CD4-positive, alpha-beta T cell treated with Interleukin-17A for 4 hours (primary cell): ENCODE measurements at regions not wholly inside any gene's neighbourhood (a gene's known extent, or its start where the extent isn't known, plus 50 kb on each side); places are given as distances from the start of the nearest gene placed in this dataset.

Experiments
- DNase-seq: peaks from one replicate; pipeline ENCODE4 v3.0.0-alpha.2; 2020; ENCODE audit warnings: mixed read lengths

DNA sequence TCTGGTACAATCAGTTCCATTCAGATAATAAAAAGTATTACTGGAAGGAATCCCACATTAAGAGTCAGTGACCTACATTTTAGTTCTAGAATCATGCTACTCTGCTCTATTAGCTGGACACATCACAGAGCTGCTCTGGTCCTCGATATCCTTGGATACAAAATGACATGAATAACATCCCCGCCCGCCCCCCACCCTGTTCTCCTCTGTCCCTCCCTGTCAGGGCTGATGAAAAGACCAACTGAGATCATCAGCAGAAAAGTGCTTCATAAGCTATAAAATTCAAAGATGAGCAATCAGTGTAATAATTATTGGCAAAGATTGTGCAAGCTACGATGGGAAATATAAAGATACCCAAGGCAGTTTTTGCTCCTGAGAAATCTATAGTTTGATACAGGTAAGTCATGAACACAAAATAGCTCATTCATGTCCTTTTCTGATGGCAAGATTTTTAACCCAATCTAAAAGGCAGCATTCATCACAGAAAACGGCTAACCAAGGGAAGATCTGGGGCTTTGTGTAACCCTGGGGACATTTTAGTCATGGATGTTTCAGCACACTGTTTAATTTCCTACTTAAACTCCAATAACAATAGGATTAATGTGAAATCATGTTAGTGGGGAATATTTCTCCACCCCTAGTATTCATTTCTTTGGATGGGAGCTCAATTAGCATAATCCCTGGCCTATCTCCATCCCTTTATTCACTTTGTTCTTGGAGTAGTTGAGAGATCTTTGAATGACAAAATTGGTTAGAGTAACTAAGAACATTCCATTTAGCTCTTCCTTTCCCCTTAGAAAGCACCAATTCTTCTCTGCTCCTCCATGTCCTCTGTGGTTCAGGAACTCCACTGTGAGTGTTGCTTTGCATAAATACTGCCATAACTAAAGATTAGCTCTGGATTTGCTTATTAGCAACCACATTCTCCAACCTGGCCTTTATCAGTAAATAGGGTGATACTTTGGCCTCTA lies 459.4 kb upstream of the GRIA1 start:
- no peak for DNase-seq

- DNase-seq = no peak
Measured at GRCh38 chr5:153039501-153039900, 451.0 kb upstream of the GRIA1 start.

GRCh38 chr5:153043886-153044285 lies 446.6 kb upstream of the GRIA1 start:
- DNase-seq = no peak

DNA sequence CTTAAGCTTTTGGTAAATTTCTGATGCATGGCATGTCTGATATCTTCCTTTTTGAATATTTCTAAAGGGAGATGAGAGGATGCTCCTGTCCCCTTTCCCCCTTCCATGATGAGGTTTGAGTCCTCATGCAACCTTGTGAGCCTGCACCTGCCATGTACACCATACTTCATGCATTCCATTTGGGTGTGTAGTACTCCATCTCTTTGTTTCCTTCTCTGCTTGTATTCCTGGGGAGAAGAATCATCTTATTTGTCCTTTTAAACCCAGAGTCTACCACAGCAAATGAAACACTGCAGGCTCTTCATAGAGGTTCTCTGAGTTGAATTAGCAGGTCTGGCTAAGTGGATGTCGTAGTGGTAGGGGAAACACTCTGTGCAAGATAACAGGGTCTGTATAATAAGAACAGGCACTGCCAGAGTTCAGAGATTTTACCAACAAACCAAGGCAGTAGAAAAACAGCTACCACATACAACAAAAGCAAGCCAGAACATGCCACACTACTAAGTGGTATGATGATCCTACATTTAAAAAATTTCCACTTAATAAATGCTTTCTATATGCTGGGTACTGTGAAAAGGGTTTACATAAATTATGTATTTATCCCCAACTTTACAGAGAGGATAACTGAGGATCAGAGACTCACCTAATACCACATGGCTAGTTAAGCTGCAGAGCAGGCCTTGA lies 439.8 kb upstream of the GRIA1 start:
- DNase-seq = no peak

- DNase-seq = no peak
Measured at GRCh38 chr5:153066281-153066680, 424.2 kb upstream of the GRIA1 start.

DNA sequence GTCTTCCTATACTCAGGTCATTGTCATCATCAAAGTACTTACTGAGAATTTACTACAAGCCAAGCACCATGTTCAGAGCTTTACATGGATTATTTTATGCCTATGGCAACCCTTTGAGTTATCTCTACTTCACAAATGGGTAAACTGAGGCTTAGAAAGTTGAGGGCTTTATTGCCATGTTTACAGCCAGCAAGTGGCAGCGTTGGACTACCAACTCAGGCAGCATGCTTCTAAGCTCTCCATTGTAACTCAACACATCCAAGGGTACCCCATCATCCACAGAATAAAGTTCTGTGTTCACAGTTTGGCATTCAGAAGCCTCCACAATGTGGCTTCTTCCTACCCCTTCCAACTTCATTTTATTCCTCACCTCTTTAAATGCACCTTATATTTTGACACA lies 422.6 kb upstream of the GRIA1 start:
- no peak for DNase-seq

GRCh38 chr5:153079396-153079795 lies 411.1 kb upstream of the GRIA1 start:
- no peak for DNase-seq

DNA sequence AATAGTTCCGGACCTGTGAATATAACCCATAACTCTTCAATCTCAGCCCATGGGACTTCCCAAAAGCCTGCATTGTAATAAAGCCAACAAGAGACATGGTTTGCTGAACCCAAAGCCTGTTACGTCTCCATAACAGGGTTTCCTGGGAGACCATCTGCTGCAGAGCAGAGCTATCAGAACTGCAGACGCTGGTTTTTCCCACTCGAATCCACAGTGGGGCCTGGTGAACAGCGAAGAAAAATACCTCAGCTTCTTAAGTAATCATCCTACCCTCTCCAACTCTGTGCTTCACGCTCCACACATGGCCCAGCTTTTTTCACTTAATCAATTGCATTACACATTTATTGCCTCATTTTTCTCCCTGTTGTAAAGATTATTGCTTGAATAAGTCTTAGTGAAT lies 409.5 kb upstream of the GRIA1 start:
- no peak for DNase-seq

- DNase-seq = no peak
Measured at GRCh38 chr5:153081385-153081784, 409.1 kb upstream of the GRIA1 start.

DNA sequence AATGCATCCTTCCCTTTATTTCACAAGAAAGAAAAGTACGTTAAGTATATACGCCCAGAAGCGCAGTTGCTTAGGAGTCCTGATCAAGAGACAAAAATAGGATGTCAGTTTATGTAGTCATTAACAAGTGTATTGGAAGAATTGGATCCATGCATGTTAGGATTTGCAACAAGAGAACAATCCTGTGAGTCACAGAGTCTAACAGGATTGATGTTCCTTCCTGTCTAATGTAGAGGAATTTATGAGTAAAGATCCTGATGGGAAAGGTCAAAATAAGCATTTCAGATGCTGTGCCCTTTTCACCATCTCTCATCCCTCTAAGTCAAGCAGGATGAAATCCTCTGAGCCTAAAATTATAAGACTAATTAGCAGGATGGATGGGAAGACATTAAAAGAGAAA lies 406.0 kb upstream of the GRIA1 start:
- DNase-seq = no peak

DNA sequence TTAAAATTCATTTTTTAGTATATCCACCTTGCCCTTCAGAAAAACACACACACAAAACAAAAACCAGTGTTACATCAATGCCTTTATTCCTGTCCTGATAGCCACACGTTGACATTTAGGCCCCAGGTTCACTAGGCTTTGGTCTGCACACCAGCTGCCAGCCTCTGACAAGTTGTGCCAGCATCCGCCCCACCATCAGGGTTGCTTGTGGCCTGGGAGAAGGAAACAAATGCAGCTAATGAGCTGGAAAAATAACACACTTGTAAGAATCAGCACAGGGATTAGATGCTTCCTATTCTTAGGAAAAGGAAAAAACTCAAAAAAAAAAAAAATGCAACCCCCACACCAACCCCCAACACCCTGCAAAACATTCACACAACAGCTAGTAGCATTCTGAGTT lies 404.0 kb upstream of the GRIA1 start:
- DNase-seq = no peak

GRCh38 chr5:153088538-153088937 lies 401.9 kb upstream of the GRIA1 start:
- no peak for DNase-seq

DNA sequence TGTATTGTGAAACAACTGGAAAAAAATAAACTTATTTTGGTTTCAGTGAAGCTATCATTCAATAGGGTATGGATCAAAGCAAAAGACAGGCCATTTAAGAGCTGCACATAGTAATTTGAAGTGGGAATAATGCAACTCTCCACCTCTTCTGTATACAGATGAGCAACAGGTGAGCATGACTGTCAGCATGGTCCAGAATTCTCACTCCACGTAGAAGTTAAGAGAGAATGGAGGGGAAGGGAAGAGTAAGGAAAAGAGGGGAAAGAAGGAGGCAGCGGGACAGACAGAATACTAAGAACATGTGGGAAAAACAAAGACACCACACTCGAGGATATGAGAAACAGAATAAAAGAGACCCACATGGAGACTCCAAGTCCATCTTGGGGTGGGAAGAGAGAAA lies 396.1 kb upstream of the GRIA1 start:
- no peak for DNase-seq

- DNase-seq = no peak
Measured at GRCh38 chr5:153096381-153096780, 394.1 kb upstream of the GRIA1 start.

DNA sequence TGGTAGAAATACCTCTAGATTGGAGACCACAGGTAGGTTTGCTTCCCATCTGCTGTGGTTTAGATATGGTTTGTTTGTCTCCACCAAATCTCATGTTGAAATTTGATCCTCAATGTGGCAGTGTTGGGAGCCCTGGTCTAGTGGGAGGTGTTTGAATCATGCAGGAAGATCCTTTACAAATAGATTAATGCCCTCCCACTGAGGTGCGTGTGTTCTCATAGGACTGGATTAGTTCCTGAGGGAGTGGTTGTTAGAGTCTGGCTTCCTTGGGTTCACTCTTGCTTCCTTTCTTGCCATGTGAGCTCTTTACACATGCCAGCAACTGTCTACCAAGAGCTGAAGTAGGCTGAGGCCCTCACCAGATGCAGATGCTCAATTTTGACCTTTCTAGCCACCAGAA lies 391.1 kb upstream of the GRIA1 start:
- no peak for DNase-seq

GRCh38 chr5:153101235-153102180 lies 389.0 kb upstream of the GRIA1 start:
- DNase-seq = no peak

DNA sequence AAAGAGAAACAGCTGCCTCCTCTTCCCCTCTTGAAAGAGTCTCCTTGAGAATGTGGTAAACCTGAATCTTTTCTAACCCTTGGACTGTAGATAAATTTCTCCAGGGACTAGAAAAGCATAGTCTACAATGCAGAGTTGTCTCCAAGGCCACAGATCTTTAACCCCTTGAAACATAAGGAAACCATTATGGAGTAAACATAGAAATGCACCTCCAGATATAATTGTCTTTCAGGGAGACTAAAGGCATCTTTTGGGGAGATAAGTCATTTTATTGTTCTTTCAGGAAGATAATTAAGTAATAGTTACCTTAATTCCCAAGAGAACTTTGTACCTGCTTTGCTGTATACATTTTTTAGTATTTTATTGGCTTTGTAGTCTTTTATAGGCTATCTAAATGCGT lies 373.6 kb upstream of the GRIA1 start:
- no peak for DNase-seq

- DNase-seq = no peak
Measured at GRCh38 chr5:153118018-153118417, 372.5 kb upstream of the GRIA1 start.

DNA sequence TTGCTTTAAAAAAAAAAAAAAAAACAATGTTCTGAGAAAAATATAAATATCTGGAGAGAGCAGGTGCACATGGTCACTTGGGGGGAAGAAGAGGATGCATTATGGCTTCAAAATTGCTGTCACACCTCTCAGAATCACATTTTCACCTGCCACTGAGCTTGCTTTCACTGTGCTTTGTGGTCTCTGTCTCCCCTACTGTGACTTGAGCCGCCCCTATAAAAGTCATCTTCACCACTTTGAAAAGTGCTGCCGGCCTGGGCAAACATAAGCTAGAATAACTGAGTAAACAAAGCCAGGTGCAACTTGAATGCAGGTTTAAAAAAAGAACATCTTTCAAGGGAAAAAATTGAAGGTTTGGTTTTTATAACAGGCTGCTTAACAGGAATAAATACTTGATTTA lies 368.1 kb upstream of the GRIA1 start:
- DNase-seq = no peak

GRCh38 chr5:153130296-153130695 lies 360.2 kb upstream of the GRIA1 start:
- DNase-seq = no peak

DNA sequence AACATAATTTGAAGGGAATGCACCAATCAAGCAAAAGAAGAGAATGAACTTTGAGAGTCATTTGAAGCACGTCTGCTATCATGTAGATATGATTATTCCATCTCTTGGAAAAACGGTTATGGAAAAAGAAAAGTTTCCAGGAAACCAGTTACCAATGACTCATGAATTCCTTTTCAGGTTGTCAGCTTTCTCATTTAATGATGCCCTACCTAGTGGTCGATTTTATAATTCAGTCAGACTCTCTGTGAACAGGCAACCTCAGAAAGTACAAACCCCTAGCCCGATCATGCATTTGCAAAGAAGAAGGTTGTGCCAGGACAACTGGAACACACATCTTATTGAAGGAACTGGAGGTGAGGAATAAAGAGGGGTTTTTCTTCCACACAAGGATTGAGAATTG lies 355.1 kb upstream of the GRIA1 start:
- no peak for DNase-seq

DNA sequence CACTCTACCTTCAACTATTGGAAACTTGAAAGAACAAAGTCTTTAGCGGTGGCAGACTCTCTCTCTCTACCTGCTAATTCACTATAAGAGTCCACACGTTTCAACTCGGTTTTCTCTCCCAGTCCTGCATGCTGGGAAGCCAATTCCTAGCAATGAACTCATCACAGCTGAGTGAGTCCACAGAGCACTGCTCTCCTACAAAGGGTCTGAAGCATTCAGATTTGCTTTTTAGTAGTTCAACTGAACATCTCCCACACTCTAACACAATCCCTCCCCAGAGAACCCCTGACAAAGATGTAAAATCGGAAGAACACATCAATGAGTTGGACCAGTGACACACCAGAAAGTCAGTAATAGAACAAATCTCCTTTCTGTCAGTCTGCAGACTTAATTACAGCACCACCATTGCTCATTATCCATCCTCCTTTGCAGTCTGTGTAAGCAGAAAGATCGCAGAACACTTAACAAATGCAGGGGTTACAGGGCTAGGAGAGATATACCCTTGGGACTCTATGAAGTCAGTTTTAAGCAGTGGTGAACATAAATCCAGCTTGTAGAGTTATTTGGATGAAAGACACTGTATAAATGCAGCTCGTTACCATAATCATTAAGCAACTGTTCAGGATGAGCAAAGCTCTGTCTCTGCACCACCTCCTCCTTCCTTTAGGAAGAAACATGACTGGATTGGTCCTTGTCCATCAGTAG lies 353.4 kb upstream of the GRIA1 start:
- DNase-seq = no peak
